ENCODE measurements at regions not wholly inside any gene's neighbourhood (a gene's known extent, or its start where the extent isn't known, plus 50 kb on each side); places are given as distances from the start of the nearest gene placed in this dataset.

DNA sequence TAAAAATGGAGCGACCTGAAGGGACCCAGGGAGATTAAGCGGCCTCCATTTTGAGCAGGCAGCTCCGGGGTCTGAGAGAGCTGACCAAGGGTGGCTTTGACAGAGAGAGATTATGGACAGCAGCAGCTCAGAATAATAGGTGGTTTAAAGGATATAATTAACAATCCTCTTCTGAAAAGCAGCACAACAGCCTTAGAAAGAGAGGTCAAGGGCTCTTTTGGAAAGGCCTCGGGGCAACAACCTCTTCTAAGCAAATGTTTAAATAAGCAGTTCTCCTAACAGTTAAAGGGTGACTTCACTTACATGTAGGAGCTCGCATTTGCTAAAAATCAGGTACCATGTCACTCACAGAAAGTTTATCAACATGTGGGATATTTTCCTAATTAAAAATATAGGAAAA lies 87.2 kb upstream of the FRMD6 start:
- TF ChIP-seq YY1 (IDR thresholded peaks at IDR 0.05; ENCODE audit: insufficient read depth, insufficient read length) (no peak), ZNF274 (IDR thresholded peaks at IDR 0.05; ENCODE audit: low read depth, low read length) (no peak), SUZ12 (IDR thresholded peaks at IDR 0.05; ENCODE audit: extremely low read depth, insufficient read depth, insufficient read length) (no peak)
